ENCODE measurements at regions not wholly inside any gene's neighbourhood (a gene's known extent, or its start where the extent isn't known, plus 50 kb on each side); places are given as distances from the start of the nearest gene placed in this dataset.

DNA sequence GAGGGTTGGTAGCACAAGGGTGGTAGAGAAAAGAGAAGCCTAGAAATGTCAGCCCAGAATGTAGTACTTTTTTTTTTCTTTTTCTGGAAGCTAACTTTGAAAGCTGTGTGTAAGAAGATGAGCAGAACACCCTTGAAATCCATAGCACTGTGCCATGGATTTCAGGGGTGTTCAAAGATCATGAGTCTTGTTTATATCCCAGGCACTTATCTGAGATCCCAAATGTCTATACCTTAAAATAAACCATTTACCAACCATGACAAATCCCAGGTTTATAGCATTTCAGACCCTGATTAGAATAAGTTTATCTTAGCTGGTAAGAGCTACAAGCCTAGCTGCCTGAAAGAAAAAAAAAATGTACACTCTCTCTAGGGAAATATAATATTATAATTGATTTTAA, 389.9 kb upstream of the ANXA10 start:
- peaks cover 4% of the 10 kb centered on the region; the same call in 1 of the 2 replicates for H3K9me3 Mint-ChIP-seq
- TF ChIP-seq, protein P1, sequence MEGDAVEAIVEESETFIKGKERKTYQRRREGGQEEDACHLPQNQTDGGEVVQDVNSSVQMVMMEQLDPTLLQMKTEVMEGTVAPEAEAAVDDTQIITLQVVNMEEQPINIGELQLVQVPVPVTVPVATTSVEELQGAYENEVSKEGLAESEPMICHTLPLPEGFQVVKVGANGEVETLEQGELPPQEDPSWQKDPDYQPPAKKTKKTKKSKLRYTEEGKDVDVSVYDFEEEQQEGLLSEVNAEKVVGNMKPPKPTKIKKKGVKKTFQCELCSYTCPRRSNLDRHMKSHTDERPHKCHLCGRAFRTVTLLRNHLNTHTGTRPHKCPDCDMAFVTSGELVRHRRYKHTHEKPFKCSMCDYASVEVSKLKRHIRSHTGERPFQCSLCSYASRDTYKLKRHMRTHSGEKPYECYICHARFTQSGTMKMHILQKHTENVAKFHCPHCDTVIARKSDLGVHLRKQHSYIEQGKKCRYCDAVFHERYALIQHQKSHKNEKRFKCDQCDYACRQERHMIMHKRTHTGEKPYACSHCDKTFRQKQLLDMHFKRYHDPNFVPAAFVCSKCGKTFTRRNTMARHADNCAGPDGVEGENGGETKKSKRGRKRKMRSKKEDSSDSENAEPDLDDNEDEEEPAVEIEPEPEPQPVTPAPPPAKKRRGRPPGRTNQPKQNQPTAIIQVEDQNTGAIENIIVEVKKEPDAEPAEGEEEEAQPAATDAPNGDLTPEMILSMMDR (IDR thresholded peaks at IDR 0.05), result no peak
- no peaks in the 10 kb centered on the region for H3K36me3 Mint-ChIP-seq (ENCODE audit: low read depth)
- no peaks in the 10 kb centered on the region for H3K27me3 Mint-ChIP-seq (ENCODE audit: insufficient read depth)
- no peaks in the 10 kb centered on the region for H3K4me1 Mint-ChIP-seq (ENCODE audit: low read depth)
- no peak overlapping the region for H3K4me3 Mint-ChIP-seq
- no peak for DNase-seq
- no peak overlapping the region for H3K27ac Mint-ChIP-seq

- Mint-ChIP-seq H3K27ac (no peak overlapping the region), H3K27me3 (ENCODE audit: insufficient read depth) (no peaks in the 10 kb centered on the region), H3K4me3 (no peak overlapping the region; the same call in 1 of the 2 replicates), H3K4me1 (ENCODE audit: low read depth) (no peaks in the 10 kb centered on the region; the same call in 1 of the 2 replicates), H3K36me3 (ENCODE audit: low read depth) (no peaks in the 10 kb centered on the region), H3K9me3 (no peaks in the 10 kb centered on the region; the same call in 1 of the 2 replicates)
- TF ChIP-seq, protein P1 (IDR thresholded peaks at IDR 0.05), result no peak
- DNase-seq, result no peak
Measured at GRCh38 chr4:167711517-167711916, 380.8 kb upstream of the ANXA10 start.

- DNase-seq, result no peak
- no peaks in the 10 kb centered on the region; the same call in 1 of the 2 replicates for H3K9me3 Mint-ChIP-seq
- no peak overlapping the region for H3K27ac Mint-ChIP-seq
- H3K4me3 Mint-ChIP-seq, result no peak overlapping the region
- TF ChIP-seq, protein P1 (IDR thresholded peaks at IDR 0.05), result no peak
- no peaks in the 10 kb centered on the region for H3K27me3 Mint-ChIP-seq (ENCODE audit: insufficient read depth)
- no peaks in the 10 kb centered on the region for H3K36me3 Mint-ChIP-seq (ENCODE audit: low read depth)
- H3K4me1 Mint-ChIP-seq (ENCODE audit: low read depth), result no peaks in the 10 kb centered on the region; the same call in 1 of the 2 replicates
Measured at GRCh38 chr4:167713756-167714155, 378.6 kb upstream of the ANXA10 start.

DNA sequence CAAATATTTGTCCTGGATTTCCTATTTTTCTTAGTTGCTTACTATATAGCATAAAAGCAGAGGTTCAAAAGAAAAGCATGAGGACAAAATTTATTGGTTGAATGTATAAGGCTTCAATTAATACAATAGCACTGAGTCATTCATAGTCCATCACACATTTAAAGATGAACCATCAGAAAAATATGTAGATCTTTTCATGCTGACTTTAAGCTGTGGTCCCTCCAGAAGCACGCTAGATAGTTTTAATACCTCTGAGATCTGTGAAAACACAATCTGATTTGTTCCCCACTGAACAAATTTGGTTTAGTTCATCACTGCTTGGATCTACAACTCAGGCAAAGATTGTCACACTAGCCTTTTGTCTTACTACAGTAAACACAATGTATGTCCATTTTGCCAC, 377.2 kb upstream of the ANXA10 start:
- no peak for DNase-seq
- H3K9me3 Mint-ChIP-seq, result no peaks in the 10 kb centered on the region; the same call in 1 of the 2 replicates
- no peak overlapping the region for H3K27ac Mint-ChIP-seq

DNA sequence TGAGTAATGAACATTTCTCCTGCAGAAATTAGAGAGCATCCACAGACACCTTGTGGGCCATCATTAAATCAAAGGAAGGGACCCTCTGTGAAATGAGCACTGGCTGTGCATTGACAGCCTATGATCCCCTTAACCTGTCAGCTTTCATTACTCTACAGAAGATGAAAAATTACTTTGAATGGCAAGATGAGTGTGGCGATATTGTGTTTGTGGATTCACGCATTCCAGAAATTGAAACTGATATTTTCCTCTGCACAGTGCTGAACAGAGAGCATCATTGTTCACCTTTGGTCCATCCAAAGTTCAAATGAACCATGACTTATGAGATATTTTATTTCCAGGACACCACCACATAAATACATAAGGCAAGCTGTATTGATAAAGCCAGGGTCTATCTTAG, 374.8 kb upstream of the ANXA10 start:
- H3K27ac Mint-ChIP-seq, result no peak overlapping the region
- H3K27me3 Mint-ChIP-seq (ENCODE audit: insufficient read depth), result no peaks in the 10 kb centered on the region; the same call in 1 of the 2 replicates
- H3K4me3 Mint-ChIP-seq, result no peak overlapping the region
- H3K36me3 Mint-ChIP-seq (ENCODE audit: low read depth), result no peaks in the 10 kb centered on the region
- no peaks in the 10 kb centered on the region; the same call in 1 of the 2 replicates for H3K9me3 Mint-ChIP-seq
- no peaks in the 10 kb centered on the region; the same call in 1 of the 2 replicates for H3K4me1 Mint-ChIP-seq (ENCODE audit: low read depth)
- TF ChIP-seq, protein P1 (IDR thresholded peaks at IDR 0.05), result no peak
- no peak for DNase-seq

More for the DNA sequence above, 377.2 kb upstream of the ANXA10 start:
- Mint-ChIP-seq H3K4me1 (ENCODE audit: low read depth) (no peaks in the 10 kb centered on the region; the same call in 1 of the 2 replicates), H3K4me3 (no peak overlapping the region), H3K36me3 (ENCODE audit: low read depth) (no peaks in the 10 kb centered on the region), H3K27me3 (ENCODE audit: insufficient read depth) (no peaks in the 10 kb centered on the region)
- TF ChIP-seq, protein P1 (IDR thresholded peaks at IDR 0.05), result no peak

Data from HFFc6 (cell line).